HCT116 (cell line): ENCODE measurements at regions not wholly inside any gene's neighbourhood (a gene's known extent, or its start where the extent isn't known, plus 50 kb on each side); places are given as distances from the start of the nearest gene placed in this dataset.

ENCODE experiments used
- ATAC-seq: fragments of 200-7000 bp; cut with Tn5 transposase; 2 replicates; pipeline ENCODE4 v1.9.1; 2020; ENCODE audit warnings: mild to moderate bottlenecking, moderate library complexity
- BruUV-seq: library from RNA; stranded (reverse); fragments of 400-500 nt; replicated peaks from 2 replicates; lab custom pipeline; 2021; lab: Mats Ljungman, UMichigan
- CTCF ChIA-PET: fragments of 300-600 bp; sonication (Branson Sonifier 250); formaldehyde crosslinking; loops from one replicate; lab custom pipeline; 2021; ENCODE audit warnings: antibody characterized with exemption; lab: Charles Lee
- POLR2A ChIA-PET: fragments of 300-600, 350-600 bp; sonication (Branson Sonifier 250); formaldehyde crosslinking; loops from one replicate; lab custom pipeline; 2021; ENCODE audit warnings: antibody characterized with exemption; lab: Charles Lee
- RAD21 ChIA-PET, 2 experiments: fragments of 300-600 bp; sonication (Branson Sonifier 250); formaldehyde crosslinking; loops; one replicate each; lab custom pipeline; 2023; ENCODE audit warnings: low total read pairs in 2 of 2; ENCODE audit not compliant: uncharacterized antibody in 2 of 2, unreplicated experiment in 2 of 2, low non-redundant PET in 1 of 2; lab: Charles Lee
- DNase-seq: peaks from one replicate; pipeline ENCODE4 v3.0.0-alpha.2; 2010; ENCODE audit warnings: low read depth, low spot score
- H2AFZ ChIP-seq: fragments of 200-600 bp; shearing (Covaris generic), sonication (generic); 2 replicates; pipeline ENCODE4 v1.6.1; 2017; ENCODE audit warnings: low read depth, mixed run types, mixed read lengths, antibody characterized with exemption, low read length; ENCODE audit not compliant: poor library complexity, severe bottlenecking
- H3K27ac ChIP-seq: 2 replicates; pipeline ENCODE4 v1.5.1; 2012; ENCODE audit warnings: low read depth, low read length
- H3K27me3 ChIP-seq: fragments of 200-600 bp; sonication (generic); 2 replicates; pipeline ENCODE4 v1.6.1; 2016; ENCODE audit warnings: mixed run types, low read length, mixed read lengths; ENCODE audit not compliant: insufficient read depth
- H3K36me3 ChIP-seq, 2 experiments: fragments of 200-500 bp in 1 of 2; fragments of 200-600 bp in 1 of 2; sonication (Bioruptor generic) in 1 of 2; sonication (generic) in 1 of 2; 2 replicates each; pipeline versions ENCODE4 v1.5.1 to v1.6.1; 2014 to 2016; ENCODE audit warnings: low read length in 2 of 2, inconsistent platforms in 1 of 2, mixed read lengths in 1 of 2, mixed run types in 1 of 2; ENCODE audit not compliant: insufficient read depth in 2 of 2, control insufficient read depth in 1 of 2
- H3K4me1 ChIP-seq, 2 experiments: fragments of 200-600 bp in 1 of 2; sonication (generic) in 1 of 2; 2 replicates each; pipeline versions ENCODE4 v1.5.1 to v1.6.1; 2012 to 2017; ENCODE audit warnings: low read length in 2 of 2, inconsistent platforms in 1 of 2, mild to moderate bottlenecking in 1 of 2, mixed read lengths in 1 of 2, mixed run types in 1 of 2, moderate library complexity in 1 of 2; ENCODE audit not compliant: insufficient read depth in 2 of 2, control insufficient read depth in 1 of 2
- H3K4me2 ChIP-seq: fragments of 200-600 bp; sonication (generic); 2 replicates; pipeline ENCODE4 v1.6.1; 2017; ENCODE audit warnings: mixed run types, low read length, mixed read lengths
- H3K4me3 ChIP-seq, 2 experiments: fragments of 200-600 bp in 1 of 2; sonication (generic) in 1 of 2; replicated peaks in 1 of 2; 2 replicates each; pipeline ENCODE4 v1.5.1; 2011 to 2016; ENCODE audit warnings: low read length in 2 of 2, control low read depth in 1 of 2, low read depth in 1 of 2, mild to moderate bottlenecking in 1 of 2, mixed read lengths in 1 of 2, mixed run types in 1 of 2
- H3K79me2 ChIP-seq: fragments of 200-600 bp; sonication (generic); 2 replicates; pipeline ENCODE4 v1.6.1; 2017; ENCODE audit warnings: mild to moderate bottlenecking, mixed run types, low read length, moderate library complexity, mixed read lengths; ENCODE audit not compliant: insufficient read depth
- H3K9ac ChIP-seq: fragments of 200-600 bp; sonication (generic); 2 replicates; pipeline ENCODE4 v1.6.1; 2016; ENCODE audit warnings: low read length, mixed read lengths
- H3K9me2 ChIP-seq: fragments of 200-600 bp; sonication (generic), shearing (Covaris generic); 2 replicates; pipeline ENCODE4 v1.6.1; 2017; ENCODE audit warnings: mixed run types, mild to moderate bottlenecking, moderate library complexity; ENCODE audit not compliant: insufficient read depth
- H3K9me3 ChIP-seq, 2 experiments: fragments of 200-500 bp in 1 of 2; fragments of 200-600 bp in 1 of 2; sonication (Bioruptor generic) in 1 of 2; sonication (generic) in 1 of 2; 2 replicates each; pipeline ENCODE4 v1.6.1; 2014 to 2017; ENCODE audit warnings: low read length in 2 of 2, mixed read lengths in 2 of 2, inconsistent platforms in 1 of 2, low read depth in 1 of 2, mild to moderate bottlenecking in 1 of 2, mixed run types in 1 of 2, moderate library complexity in 1 of 2; ENCODE audit not compliant: control insufficient read depth in 1 of 2, insufficient read depth in 1 of 2
- H4K20me1 ChIP-seq: fragments of 200-600 bp; sonication (generic), shearing (Covaris generic); 2 replicates; pipeline ENCODE4 v1.6.1; 2017; ENCODE audit warnings: mixed run types, mild to moderate bottlenecking, moderate library complexity; ENCODE audit not compliant: insufficient read depth
- ATF3 ChIP-seq: IDR thresholded peaks from 2 replicates; pipeline ENCODE4 v1.6.1; 2012
- CBX3 ChIP-seq: IDR thresholded peaks from 2 replicates; pipeline ENCODE4 v1.6.1; 2012; ENCODE audit warnings: low read depth
- CEBPB ChIP-seq: IDR thresholded peaks from 2 replicates; pipeline ENCODE4 v1.6.1; 2012; ENCODE audit warnings: low read depth
- CTCF ChIP-seq, 3 experiments: fragments of 200-600 bp in 1 of 3; sonication (generic) in 1 of 3; IDR thresholded peaks in 2 of 3; conservative IDR thresholded peaks in 1 of 3; 2 replicates each; pipeline ENCODE4 v1.5.1; 2012 to 2017; ENCODE audit warnings: low read depth in 2 of 3, low read length in 2 of 3, antibody characterized with exemption in 1 of 3, borderline replicate concordance in 1 of 3, control low read depth in 1 of 3, mild to moderate bottlenecking in 1 of 3, mixed read lengths in 1 of 3, mixed run types in 1 of 3, moderate library complexity in 1 of 3; ENCODE audit not compliant: insufficient read depth in 1 of 3
- ELF1 ChIP-seq: IDR thresholded peaks from 2 replicates; pipeline ENCODE4 v1.6.1; 2012; ENCODE audit warnings: low read depth, borderline replicate concordance
- EZH2 ChIP-seq: fragments of 200-600 bp; sonication (generic); IDR thresholded peaks from 2 replicates; pipeline ENCODE4 v1.6.1; 2017; ENCODE audit warnings: antibody characterized with exemption, mixed run types
- FOSL1 ChIP-seq: IDR thresholded peaks from 2 replicates; pipeline ENCODE4 v1.6.1; 2012; ENCODE audit warnings: low read depth
- MAX ChIP-seq: IDR thresholded peaks from 2 replicates; pipeline ENCODE4 v1.6.1; 2012
- POLR2A ChIP-seq: IDR thresholded peaks from 2 replicates; pipeline ENCODE4 v1.7.0; 2011; ENCODE audit warnings: borderline replicate concordance; ENCODE audit not compliant: insufficient read depth, insufficient read length; ENCODE audit errors: extremely low read depth
- POLR2AphosphoS5 ChIP-seq: IDR thresholded peaks from 2 replicates; pipeline ENCODE4 v1.6.1; 2011; ENCODE audit warnings: mild to moderate bottlenecking, low read depth, low read length, moderate library complexity
- REST ChIP-seq: IDR thresholded peaks from 2 replicates; pipeline ENCODE4 v1.6.1; 2012; ENCODE audit warnings: low read depth
- SIN3A ChIP-seq: IDR thresholded peaks from 2 replicates; pipeline ENCODE4 v1.6.1; 2012; ENCODE audit warnings: low read depth
- YY1 ChIP-seq: IDR thresholded peaks from 2 replicates; pipeline ENCODE4 v1.6.1; 2011; ENCODE audit warnings: low read length, low read depth, moderate library complexity, mild to moderate bottlenecking; ENCODE audit not compliant: insufficient replicate concordance; ENCODE audit errors: extremely low read depth
- ZBTB33 ChIP-seq: IDR thresholded peaks from 2 replicates; pipeline ENCODE4 v1.6.1; 2011; ENCODE audit warnings: mild to moderate bottlenecking, low read length, moderate library complexity; ENCODE audit not compliant: insufficient replicate concordance; ENCODE audit errors: extremely low read depth
- ZFX ChIP-seq: fragments of 450-650 bp; IDR thresholded peaks from 2 replicates; pipeline ENCODE4 v1.6.1; 2017
- ZNF274 ChIP-seq: fragments of 200-500 bp; sonication (Bioruptor generic); IDR thresholded peaks from 2 replicates; pipeline ENCODE4 v1.6.1; 2014; ENCODE audit warnings: mild to moderate bottlenecking, low read depth, low read length, inconsistent platforms
- intact Hi-C: fragments of 100-400 bp; cut with micrococcal nuclease; formaldehyde crosslinking; loops from 2 replicates; pipeline ENCODE4 v1.10.0; 2022

GRCh38 chr15:62766599-62766998, 275.9 kb upstream of the TPM1 start:
- no peak for DNase-seq
- Histone ChIP-seq H3K36me3 (no peaks in the 10 kb centered on the region), H3K4me1 (peaks cover 14 to 30% of the 10 kb centered on the region in 2 experiments), H4K20me1 (no peaks in the 10 kb centered on the region), H3K9me2 (no peaks in the 10 kb centered on the region), H3K4me2 (no peak overlapping the region), H3K27ac (no peak overlapping the region), H3K4me3 (no peak overlapping the region), H3K79me2 (no peaks in the 10 kb centered on the region), H2AFZ (no peak overlapping the region), H3K27me3 (no peaks in the 10 kb centered on the region), H3K9ac (no peak overlapping the region), H3K9me3 (no peaks in the 10 kb centered on the region)
- ChIA-PET RAD21 (no interaction called here), POLR2A (no interaction called here), CTCF (no interaction called here)
- intact Hi-C loops = no loop called here
- ATAC-seq = no peak
- no peak for TF ChIP-seq ZFX
- no peak for TF ChIP-seq CBX3
- TF ChIP-seq MAX = no peak
- TF ChIP-seq CTCF (IDR thresholded peaks at IDR 0.05 in 2 of 3, conservative IDR thresholded peaks at IDR 0.05 in 1 of 3; ENCODE audit: borderline replicate concordance in 1 of 3, insufficient read depth in 1 of 3, low read depth in 2 of 3, low read length in 2 of 3) = no peak
- TF ChIP-seq CEBPB = no peak
- no peak for TF ChIP-seq ZBTB33
- no peak for TF ChIP-seq SIN3A
- no peak for TF ChIP-seq POLR2A
- no peak for TF ChIP-seq YY1
- TF ChIP-seq ELF1 = no peak
- TF ChIP-seq ATF3 = no peak
- TF ChIP-seq ZNF274 = no peak
- TF ChIP-seq EZH2 = no peak
- TF ChIP-seq FOSL1 = no peak
- no peak for TF ChIP-seq REST
- TF ChIP-seq POLR2AphosphoS5 = no peak
- BruUV-seq = no TSS peak
